MM.1S (cell line): ENCODE measurements at regions not wholly inside any gene's neighbourhood (a gene's known extent, or its start where the extent isn't known, plus 50 kb on each side); places are given as distances from the start of the nearest gene placed in this dataset.

ENCODE experiments used
- EZH2 ChIP-seq: fragments of 300-600 bp; sonication (generic); optimal IDR thresholded peaks from 2 replicates; pipeline ENCODE3; 2017; ENCODE audit warnings: low read depth, mild to moderate bottlenecking, antibody characterized with exemption, low read length, mixed read lengths
- EZH2phosphoT487 ChIP-seq: fragments of 300-600 bp; sonication (generic); IDR thresholded peaks from 2 replicates; pipeline ENCODE4 v1.6.1; 2018; ENCODE audit warnings: antibody characterized with exemption, low read length
- TF ChIP-seq, protein P1 (sequence below): fragments of 300-600 bp; sonication (generic); IDR thresholded peaks from 2 replicates; pipeline ENCODE4 v1.5.1; 2016; ENCODE audit warnings: antibody characterized with exemption, low read length, mixed read lengths

DNA sequence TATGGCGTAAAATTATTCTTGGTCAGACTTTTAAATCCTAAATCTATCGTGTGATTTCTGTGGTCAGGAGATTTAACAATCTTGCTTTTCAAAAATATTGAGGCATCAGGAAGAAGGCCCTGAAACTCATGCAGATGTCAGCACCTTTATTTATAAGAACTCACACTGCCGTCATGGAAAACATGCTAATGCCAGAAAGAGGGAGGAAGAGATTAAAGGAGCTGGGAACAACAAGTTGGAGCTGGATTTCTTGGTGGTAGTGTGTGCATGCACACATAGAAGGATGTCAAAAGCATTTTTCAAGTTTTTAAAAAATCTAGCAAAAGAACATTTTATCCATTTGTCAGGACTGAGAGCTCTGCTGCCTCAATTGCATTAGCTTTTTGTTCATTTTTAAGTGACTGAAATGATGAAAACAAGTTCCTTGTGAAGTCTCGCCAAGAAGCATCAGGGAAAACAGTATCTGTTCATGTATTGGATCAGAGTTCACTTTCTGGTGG is 342.5 kb downstream of the SPRY2 start:
- TF ChIP-seq, protein P1, sequence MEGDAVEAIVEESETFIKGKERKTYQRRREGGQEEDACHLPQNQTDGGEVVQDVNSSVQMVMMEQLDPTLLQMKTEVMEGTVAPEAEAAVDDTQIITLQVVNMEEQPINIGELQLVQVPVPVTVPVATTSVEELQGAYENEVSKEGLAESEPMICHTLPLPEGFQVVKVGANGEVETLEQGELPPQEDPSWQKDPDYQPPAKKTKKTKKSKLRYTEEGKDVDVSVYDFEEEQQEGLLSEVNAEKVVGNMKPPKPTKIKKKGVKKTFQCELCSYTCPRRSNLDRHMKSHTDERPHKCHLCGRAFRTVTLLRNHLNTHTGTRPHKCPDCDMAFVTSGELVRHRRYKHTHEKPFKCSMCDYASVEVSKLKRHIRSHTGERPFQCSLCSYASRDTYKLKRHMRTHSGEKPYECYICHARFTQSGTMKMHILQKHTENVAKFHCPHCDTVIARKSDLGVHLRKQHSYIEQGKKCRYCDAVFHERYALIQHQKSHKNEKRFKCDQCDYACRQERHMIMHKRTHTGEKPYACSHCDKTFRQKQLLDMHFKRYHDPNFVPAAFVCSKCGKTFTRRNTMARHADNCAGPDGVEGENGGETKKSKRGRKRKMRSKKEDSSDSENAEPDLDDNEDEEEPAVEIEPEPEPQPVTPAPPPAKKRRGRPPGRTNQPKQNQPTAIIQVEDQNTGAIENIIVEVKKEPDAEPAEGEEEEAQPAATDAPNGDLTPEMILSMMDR = no peak
- no peak for TF ChIP-seq EZH2
- no peak for TF ChIP-seq EZH2phosphoT487
